ENCODE measurements at regions not wholly inside any gene's neighbourhood (a gene's known extent, or its start where the extent isn't known, plus 50 kb on each side); places are given as distances from the start of the nearest gene placed in this dataset.

DNA sequence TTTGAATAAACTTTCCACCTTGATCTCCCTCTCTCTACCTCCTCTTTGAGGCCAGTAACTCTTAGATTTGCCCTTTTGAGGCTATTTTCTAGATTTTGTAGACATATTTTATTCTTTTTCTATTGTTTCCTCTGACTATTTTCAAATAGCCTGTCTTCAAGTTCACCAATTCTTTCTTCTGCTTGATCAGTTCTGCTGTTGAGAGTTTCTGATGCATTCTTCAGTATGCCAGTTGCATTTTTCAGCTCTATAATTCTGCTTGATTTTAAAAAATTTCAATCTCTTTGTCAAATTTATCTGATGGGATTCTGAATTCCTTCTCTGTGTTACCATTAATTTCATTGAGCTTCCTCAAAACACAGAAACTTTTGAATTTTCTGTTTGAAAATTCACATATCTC is 257.5 kb downstream of the HAPSTR1 start:
- TF ChIP-seq, protein P1, sequence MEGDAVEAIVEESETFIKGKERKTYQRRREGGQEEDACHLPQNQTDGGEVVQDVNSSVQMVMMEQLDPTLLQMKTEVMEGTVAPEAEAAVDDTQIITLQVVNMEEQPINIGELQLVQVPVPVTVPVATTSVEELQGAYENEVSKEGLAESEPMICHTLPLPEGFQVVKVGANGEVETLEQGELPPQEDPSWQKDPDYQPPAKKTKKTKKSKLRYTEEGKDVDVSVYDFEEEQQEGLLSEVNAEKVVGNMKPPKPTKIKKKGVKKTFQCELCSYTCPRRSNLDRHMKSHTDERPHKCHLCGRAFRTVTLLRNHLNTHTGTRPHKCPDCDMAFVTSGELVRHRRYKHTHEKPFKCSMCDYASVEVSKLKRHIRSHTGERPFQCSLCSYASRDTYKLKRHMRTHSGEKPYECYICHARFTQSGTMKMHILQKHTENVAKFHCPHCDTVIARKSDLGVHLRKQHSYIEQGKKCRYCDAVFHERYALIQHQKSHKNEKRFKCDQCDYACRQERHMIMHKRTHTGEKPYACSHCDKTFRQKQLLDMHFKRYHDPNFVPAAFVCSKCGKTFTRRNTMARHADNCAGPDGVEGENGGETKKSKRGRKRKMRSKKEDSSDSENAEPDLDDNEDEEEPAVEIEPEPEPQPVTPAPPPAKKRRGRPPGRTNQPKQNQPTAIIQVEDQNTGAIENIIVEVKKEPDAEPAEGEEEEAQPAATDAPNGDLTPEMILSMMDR (IDR thresholded peaks at IDR 0.05; ENCODE audit: low read length): no peak
- TF ChIP-seq EZH2 (optimal IDR thresholded peaks at IDR 0.05; ENCODE audit: low read depth, low read length): no peak
